A549 (cell line): ENCODE measurements at regions not wholly inside any gene's neighbourhood (a gene's known extent, or its start where the extent isn't known, plus 50 kb on each side); places are given as distances from the start of the nearest gene placed in this dataset.

Source experiments
- BCL3 ChIP-seq: fragments of >200 bp; sonication (Bioruptor Twin); formaldehyde crosslinking; IDR thresholded peaks from 3 replicates; pipeline ENCODE4 v1.6.1; 2016
- CTCF ChIP-seq: fragments of >200 bp; sonication (Bioruptor Twin); formaldehyde crosslinking; IDR thresholded peaks from 3 replicates; pipeline ENCODE4 v1.5.1; 2016
- EP300 ChIP-seq, 2 experiments: fragments of >200 bp; sonication (Bioruptor Twin); formaldehyde crosslinking; IDR thresholded peaks; 2 replicates in 1 of 2; 3 replicates in 1 of 2; pipeline ENCODE4 v1.6.1; 2016 to 2017
- HDAC2 ChIP-seq: fragments of 200-600 bp; sonication (generic); IDR thresholded peaks from 2 replicates; pipeline ENCODE4 v1.6.1; 2016
- JUN ChIP-seq, 2 experiments: fragments of >200 bp; sonication (Bioruptor Twin); formaldehyde crosslinking; IDR thresholded peaks; 2 replicates in 1 of 2; 3 replicates in 1 of 2; pipeline ENCODE4 v1.6.1; 2016 to 2017
- POLR2A ChIP-seq: IDR thresholded peaks from 2 replicates; pipeline ENCODE4 v1.6.1; 2012; ENCODE audit warnings: mild to moderate bottlenecking, low read length
- RAD21 ChIP-seq, 2 experiments: fragments of >200 bp in 1 of 2; sonication (Bioruptor Twin) in 1 of 2; formaldehyde crosslinking in 1 of 2; IDR thresholded peaks in 1 of 2; conservative IDR thresholded peaks in 1 of 2; 2 replicates in 1 of 2; 3 replicates in 1 of 2; pipeline ENCODE4 v1.6.1; 2012 to 2018; ENCODE audit warnings: inconsistent platforms in 1 of 2
- TF ChIP-seq, protein P1 (sequence below): fragments of 450-650 bp; IDR thresholded peaks from 2 replicates; pipeline ENCODE4 v1.6.1; 2014; ENCODE audit warnings: antibody characterized with exemption
- TF ChIP-seq, protein P2 (sequence below): IDR thresholded peaks from 2 replicates; pipeline ENCODE4 v1.6.1; 2012; ENCODE audit warnings: low read depth, borderline replicate concordance

DNA sequence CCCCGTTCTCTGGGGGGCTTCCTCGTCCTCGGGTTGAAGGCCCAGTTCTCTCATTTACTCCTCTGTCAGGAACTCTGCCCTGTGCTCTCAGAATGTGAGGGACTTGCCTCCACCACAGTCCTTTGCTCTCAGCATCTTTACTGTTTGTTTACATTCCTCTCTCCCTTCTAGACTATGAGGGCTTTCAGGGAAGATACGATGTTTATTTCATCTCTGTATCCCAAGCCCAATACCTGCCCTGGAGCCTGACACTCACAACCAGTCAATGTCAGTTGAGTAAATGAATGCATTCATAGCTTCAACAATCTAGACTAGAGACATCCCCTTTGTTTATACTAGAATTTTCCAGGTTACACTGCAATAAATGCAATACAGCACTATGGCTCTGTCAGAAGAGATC, 409.6 kb upstream of the CDH11 start:
- TF ChIP-seq CTCF (no peak), HDAC2 (no peak), POLR2A (no peak), BCL3 (no peak), RAD21 (conservative IDR thresholded peaks at IDR 0.05 in 1 of 2, IDR thresholded peaks at IDR 0.05 in 1 of 2) (no peak), EP300 (IDR thresholded peaks at IDR 0.05) (no peak), JUN (IDR thresholded peaks at IDR 0.05) (no peak)
- TF ChIP-seq, protein P1, sequence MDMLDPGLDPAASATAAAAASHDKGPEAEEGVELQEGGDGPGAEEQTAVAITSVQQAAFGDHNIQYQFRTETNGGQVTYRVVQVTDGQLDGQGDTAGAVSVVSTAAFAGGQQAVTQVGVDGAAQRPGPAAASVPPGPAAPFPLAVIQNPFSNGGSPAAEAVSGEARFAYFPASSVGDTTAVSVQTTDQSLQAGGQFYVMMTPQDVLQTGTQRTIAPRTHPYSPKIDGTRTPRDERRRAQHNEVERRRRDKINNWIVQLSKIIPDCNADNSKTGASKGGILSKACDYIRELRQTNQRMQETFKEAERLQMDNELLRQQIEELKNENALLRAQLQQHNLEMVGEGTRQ, result no peak
- TF ChIP-seq, protein P2, sequence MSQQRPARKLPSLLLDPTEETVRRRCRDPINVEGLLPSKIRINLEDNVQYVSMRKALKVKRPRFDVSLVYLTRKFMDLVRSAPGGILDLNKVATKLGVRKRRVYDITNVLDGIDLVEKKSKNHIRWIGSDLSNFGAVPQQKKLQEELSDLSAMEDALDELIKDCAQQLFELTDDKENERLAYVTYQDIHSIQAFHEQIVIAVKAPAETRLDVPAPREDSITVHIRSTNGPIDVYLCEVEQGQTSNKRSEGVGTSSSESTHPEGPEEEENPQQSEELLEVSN, result no peak
